SKM-1 (cell line): ENCODE measurements at regions not wholly inside any gene's neighbourhood (a gene's known extent, or its start where the extent isn't known, plus 50 kb on each side); places are given as distances from the start of the nearest gene placed in this dataset.
"Not testable (repeated sequence)": the region's sequence is repeated elsewhere in the genome, so short reads cannot be mapped to it uniquely, and the experiment has no call there.

Source experiments
- DNase-seq: peaks from one replicate; lab custom pipeline; 2025; ENCODE audit not compliant: unreplicated experiment; lab: John Stamatoyannopoulos, UW

- DNase-seq: no peak
Measured at GRCh38 chr18:5024741-5025140, 172.3 kb downstream of the AKAIN1 start.

DNA sequence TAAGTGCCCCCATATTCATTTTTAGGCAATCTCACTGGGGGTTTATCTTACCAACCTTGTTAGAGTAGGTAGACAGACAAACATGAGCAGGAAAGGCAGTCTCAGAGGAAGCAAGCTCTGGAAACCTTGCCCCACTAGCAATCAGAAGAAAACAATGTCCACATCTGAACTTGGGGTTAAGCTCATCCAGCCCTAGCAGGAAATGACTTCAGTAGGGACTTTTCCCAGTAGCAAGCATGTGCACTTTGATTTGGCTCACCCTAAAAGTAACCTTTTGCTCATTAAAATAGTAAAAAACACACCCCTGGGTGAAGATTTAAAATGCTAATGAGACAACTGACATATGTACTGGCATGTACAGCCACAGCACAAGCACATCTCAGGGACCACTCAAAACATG lies 175.5 kb downstream of the AKAIN1 start:
- DNase-seq: no peak

DNA sequence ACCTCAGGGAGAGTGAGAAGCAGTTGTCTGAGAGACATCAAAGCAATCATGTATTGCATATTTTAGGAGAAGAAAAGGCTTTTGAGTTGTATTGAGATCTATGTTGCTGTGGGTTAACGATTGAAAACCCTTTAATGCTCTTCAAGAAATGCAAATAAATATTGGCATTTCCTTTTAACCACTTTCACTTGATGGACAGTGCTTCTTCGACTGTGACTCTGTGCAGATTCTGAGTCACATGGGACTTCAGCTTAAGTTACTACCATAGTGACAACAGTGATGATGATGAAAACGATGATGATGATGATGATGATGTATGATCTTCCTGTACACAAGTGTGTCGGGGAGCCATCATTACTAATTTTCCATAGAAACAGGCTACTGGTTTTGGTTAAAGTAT lies 181.8 kb downstream of the AKAIN1 start:
- no peak for DNase-seq

DNA sequence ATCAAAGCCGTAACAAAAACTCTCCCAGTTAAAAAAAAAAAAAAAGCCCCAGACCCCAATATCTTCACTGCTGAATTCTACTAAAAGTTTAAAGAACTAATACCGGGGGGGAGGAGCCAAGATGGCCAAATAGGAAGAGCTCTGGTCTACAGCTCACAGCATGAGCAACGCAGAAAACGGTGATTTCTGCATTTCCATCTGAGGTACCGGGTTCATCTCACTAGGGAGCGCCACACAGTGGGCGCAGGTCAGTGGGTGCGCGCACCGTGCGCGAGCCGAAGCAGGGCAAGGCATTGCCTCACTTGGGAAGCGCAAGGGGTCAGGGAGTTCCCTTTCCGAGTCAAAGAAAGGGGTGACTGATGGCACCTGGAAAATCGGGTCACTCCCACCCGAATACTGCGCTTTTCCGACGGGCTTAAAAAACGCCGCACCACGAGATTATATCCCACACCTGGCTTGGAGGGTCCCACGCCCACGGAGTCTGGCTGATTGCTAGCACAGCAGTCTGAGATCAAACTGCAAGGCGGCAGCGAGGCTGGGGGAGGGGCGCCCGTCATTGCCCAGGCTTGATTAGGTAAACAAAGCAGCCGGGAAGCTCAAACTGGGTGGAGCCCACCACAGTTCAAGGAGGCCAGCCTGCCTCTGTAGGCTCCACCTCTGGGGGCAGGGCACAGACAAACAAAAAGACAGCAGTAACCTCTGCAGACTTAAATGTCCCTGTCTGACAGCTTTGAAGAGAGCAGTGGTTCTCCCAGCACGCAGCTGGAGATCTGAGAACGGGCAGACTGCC lies 192.8 kb downstream of the AKAIN1 start:
- not testable (repeated sequence) for DNase-seq

- no peak for DNase-seq
Measured at GRCh38 chr18:4994710-4995109, 202.3 kb downstream of the AKAIN1 start.

DNA sequence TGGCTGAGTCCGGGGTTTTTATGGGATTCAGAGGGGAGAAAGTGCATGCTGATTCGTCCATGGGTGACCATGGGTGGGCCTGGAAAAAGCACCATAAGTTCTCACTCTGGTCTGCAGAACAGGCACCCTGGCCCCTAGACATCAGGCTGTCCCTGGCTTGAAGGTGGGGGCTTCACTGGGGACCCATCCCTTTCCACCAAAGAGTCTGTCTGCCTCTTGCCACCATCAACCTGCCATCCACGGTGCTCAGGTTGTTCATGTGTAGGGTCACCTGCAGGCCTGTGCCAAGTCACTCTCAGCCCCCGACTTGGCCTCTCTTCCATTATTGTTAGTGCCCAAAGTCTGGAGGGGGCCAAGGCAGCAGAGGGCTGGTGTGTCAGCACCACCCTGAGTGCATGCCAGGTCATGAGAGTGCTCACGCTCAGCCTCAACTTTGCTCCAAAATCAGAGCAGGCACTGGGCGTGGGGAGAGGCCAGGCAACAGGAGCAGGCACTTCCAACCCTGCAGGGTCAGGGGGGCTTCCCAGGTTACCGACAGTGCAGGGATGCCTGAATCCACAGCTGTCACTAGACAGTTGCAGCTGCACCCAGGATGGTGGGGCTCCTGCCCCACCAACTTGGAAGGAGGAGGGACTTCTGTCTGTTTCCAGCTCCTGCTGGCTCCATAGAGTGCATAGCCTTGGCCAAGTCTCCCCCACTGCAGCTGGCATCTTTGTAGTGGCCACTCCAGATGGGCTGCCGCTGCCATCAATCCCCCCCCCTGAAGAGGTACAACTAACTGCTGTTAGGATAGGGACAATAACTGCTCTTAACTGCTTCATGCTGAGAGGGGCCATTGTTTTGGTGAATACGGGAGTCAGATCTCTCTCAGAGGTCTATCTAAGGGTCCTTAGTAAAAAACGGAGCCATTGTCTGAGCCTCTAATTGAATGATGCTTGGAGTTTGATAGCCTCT lies 209.3 kb downstream of the AKAIN1 start:
- no peak for DNase-seq

DNA sequence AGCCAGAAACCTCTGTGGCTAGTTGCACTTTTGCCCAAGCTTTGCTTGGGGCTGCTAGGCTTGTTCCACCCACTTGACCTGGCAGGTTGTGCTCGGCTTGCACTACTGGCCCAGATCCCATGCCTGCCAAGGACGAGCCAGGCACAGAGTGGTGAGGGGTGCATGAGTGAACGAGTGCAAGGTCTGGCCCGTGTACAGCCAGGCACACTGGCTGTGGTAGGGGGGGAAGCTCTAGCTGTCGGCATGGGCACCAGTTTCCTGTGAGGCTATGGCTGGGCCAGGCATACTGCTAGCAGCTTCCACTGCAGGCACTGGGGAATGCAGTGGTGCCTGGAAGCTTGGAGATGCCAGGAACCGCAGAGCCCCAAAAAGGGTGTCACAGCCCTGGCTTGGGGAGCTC lies 210.4 kb downstream of the AKAIN1 start:
- DNase-seq: no peak

GRCh38 chr18:4986066-4986465 lies 211.0 kb downstream of the AKAIN1 start:
- no peak for DNase-seq

DNA sequence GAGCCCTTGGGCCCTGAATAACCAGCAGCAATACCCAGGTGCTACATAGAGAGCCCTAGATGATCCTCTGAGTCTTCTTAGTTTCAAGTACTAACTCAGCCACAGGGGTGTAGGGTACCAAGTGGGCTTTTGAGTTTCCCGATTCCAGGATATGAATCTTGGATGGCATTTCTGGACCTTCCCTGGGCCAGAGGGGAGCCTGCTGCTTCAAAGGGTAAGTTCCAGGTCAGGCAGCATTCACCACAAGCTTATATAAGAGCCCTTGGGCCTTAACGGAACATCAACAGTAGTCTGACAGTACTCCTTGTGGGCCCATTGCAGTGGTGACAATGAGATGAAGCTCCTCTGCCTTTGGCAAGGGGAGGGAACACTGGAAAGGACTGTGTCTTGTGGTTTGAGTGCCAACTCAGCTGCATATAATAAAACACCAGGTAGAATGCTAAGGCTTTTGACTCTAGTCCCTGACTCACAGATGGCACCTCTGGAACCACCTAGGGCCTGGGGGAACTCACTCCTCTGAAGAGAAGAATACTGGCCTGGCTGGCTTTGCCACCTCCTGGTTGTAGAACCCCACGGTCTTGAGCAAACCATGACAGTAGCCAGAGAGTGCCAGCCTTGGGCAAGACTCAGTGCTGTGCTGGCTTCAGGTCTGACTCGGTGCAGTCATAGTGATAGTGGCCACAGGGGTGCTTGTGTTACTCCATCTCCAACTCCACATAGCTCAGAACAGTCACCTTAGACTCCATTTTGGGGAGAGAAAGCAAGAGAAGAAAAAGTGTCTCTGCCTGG lies 235.7 kb downstream of the AKAIN1 start:
- no peak for DNase-seq

DNA sequence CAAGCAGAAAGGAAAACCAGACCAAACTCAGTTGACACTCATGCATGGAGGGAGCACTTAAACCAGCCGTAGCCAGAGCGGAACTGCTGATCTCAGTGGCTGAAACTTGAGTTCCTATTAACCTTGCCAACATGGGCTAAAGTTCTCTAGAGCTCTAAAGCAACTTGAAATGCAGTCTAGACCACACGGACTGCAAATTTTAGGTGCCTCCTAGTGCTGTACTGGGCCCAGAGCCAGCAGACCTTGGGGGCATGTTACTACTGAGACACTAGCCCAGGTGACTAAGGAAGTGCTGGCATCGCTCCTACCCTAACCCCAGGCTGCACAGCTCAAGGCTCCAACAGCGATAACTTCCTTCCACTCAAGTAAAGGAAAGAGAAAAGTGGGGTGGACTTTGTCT lies 236.5 kb downstream of the AKAIN1 start:
- no peak for DNase-seq

DNA sequence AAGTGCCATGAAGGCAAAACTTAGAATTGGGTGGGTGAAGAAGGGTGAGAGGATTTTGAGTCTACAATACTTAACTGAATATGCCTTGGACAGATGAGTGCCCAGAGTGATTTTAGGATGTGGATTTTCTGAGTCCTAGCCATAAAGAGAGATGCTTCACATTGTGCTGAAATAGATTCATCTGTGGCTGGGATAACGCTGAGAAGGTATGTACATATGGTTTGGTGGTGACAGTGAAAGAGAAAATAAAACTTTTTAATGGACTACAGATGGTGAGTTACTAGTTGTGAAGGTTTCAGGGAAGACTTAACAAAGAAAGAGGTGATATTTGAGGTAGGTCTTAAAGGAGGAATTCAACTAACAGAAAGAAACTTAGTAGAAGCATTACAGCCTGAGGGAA lies 265.8 kb downstream of the AKAIN1 start:
- DNase-seq: no peak

DNA sequence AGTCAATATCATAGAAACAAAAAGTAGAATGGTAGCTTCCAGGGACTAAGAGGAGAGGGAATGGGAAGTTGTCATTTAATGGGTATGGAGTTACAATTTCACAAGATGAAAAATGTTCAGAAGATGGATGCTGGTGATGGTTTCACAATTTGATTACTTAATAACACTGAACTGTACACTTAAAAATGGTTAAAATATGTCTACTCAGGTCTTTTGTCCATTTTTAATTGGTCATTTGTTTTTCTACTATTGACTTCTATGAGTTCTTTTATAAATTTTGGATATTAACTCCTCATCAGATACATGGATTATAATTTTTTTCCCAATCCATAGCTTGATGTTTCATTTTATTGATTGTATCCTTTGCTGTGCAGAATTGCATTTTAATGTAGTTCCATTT lies 275.5 kb downstream of the AKAIN1 start:
- no peak for DNase-seq

- DNase-seq: not testable (repeated sequence)
Measured at GRCh38 chr18:4917509-4917908, 279.5 kb downstream of the AKAIN1 start.

- DNase-seq: no peak
Measured at GRCh38 chr18:4908328-4908727, 288.7 kb downstream of the AKAIN1 start.

- no peak for DNase-seq
Measured at GRCh38 chr18:4906856-4907255, 290.2 kb downstream of the AKAIN1 start.

GRCh38 chr18:4888251-4889040 lies 308.6 kb downstream of the AKAIN1 start:
- DNase-seq: no peak

GRCh38 chr18:4878480-4878879 lies 318.6 kb downstream of the AKAIN1 start:
- DNase-seq: no peak

DNA sequence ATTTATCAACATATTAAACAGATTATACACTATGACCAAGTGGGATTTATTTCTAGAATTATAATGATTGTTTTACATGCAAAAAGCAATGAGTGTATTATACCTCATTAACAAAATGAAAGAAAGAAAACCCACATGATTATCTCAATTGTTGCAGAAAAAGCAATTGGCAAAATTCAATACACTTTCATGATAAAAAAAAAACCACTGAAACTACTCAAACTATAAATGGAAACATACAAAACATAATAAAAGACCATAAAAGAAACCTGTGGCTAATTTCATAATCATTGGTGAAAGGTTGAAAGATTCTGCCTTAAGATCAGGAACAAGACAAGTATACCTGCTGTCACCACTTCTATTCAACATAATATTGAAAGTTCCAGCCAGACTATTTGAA lies 325.9 kb downstream of the AKAIN1 start:
- DNase-seq: no peak

- no peak for DNase-seq
Measured at GRCh38 chr18:4870177-4870773, 326.8 kb downstream of the AKAIN1 start.

GRCh38 chr18:4869155-4869554 lies 327.9 kb downstream of the AKAIN1 start:
- no peak for DNase-seq
